Fibroblast of skin of right quadriceps (primary cell): ENCODE measurements at regions not wholly inside any gene's neighbourhood (a gene's known extent, or its start where the extent isn't known, plus 50 kb on each side); places are given as distances from the start of the nearest gene placed in this dataset.
A peak's percentile ranks its signal among the peaks of the same experiment; 100 is the strongest.
"Not testable (repeated sequence)": the region's sequence is repeated elsewhere in the genome, so short reads cannot be mapped to it uniquely, and the experiment has no call there.

ENCODE experiments used
- DNase-seq: peaks from one replicate; pipeline ENCODE4 v3.0.0-alpha.2; 2013

DNA sequence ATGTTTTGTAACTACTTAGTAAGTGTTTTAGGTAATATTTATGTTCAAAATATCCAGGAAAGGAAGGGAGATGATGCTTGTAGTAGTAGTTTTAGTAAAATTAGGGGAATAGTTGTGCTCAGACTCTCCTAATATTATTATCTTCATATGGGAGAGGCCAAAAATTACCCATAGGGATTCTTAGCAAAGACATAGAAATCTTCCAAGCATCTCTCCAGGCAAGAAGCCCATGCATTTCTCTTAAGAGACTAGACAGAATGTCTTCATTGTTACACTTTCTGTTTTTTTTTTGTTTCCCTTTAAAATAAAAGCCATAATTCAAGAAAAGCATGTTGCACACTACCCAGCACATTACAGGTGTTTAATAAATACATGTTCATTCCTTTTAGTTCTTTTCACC lies 180.6 kb downstream of the CYB561 start:
- no peak for DNase-seq

DNA sequence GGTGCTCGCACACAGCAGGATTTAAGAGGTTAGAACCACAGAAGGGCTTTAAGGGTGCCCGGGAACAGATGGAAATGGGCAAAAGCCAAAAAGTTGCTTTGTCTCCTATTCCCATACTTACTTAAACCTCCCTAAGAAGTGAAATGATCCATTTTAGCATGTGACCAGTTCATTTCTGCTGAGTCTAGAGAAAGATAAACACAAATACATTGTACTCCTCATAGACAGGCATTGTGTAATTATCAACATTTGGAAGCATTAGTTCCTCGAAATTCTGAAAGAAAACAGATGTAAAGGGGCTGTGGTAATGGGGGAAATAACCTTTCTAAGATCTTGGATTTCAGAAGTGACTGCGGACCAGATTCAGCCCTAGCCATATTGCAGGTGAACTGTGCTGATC lies 178.3 kb downstream of the CYB561 start:
- no peak for DNase-seq

DNA sequence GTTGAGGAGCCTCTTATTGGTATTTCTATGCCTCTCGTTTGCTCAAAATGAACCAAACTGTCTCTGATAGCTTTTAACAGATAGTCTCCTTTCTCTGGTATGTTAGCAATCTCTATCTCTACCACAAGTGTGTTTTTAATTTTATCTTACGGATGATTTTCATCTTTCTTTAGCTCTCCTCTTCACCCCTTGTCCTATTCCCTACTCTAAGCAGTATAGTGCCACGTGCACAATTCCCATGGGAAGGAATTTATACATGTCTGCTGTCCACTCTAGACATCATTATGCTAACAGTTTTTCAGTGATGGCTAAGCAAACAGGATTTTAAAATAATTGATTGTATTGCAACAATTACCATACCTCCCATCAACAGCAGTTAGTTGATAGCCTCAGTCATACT lies 177.3 kb downstream of the CYB561 start:
- peak; percentile 58 for DNase-seq

DNA sequence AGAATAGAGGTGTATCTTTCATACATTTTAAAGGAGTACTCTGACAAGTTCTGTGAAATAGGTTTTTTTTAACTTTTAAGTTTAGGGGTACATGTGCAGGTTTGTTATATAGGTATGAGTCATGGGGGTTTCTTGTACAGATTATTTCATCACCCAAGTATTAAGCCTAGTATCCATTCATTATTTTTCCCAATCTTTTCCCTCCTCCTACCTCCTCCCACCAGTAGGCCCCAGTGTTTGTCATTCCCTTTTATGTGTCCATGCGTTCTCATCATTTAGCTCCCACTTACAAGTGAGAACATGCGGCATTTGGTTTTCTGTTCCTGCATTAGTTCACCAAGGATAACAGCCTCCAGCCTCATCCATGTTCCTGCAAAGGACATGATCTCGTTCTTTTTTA lies 175.5 kb downstream of the CYB561 start:
- DNase-seq, result no peak

DNA sequence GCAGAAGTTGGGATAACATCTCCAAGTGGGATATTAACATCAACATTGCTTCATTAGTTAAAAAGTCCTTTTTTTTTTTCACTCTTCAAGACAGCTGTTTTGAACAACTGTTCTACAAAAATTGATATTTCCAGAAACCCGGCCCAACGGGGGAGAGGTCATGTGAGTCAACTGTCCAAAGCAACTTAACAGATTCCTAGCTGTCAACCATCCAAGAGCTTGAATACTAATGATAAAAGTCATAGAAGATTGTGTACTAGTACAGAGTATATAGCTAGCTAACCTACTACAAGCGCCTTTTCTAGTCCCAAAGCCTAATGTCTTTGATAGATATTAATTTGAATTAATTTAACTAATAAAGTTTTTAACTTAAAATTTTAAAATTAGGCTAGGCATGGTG lies 172.0 kb downstream of the CYB561 start:
- peak; percentile 59 for DNase-seq

DNA sequence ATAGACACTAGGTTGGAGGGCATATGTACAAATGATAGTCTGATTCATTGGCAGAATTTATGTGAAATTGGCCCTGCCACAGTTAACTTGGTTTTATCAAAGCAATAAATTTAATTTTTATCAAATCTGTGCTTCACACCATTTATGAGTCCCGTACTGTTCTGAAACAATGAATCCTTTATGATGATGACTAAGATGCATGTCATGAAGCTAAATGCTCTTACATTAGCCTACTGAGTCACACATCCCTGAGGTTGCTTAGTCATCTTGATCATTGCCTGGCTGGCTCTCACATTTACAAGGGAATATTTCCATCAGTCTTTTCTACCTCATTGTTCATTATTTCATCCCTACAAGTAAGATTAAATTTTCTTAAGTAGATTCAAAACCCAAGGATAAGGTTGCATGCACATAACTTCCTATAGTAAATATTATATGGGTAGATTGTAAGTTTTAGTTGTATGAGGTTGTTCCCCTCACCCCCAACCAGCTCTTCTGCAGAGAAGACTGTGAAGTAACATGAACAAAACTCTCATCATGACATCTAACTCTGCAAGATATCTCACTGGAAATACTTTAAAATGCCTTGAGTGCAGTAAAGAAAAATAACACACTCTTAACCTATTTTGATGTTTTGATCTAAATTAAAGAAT lies 170.7 kb downstream of the CYB561 start:
- peak; percentile 96 for DNase-seq

DNA sequence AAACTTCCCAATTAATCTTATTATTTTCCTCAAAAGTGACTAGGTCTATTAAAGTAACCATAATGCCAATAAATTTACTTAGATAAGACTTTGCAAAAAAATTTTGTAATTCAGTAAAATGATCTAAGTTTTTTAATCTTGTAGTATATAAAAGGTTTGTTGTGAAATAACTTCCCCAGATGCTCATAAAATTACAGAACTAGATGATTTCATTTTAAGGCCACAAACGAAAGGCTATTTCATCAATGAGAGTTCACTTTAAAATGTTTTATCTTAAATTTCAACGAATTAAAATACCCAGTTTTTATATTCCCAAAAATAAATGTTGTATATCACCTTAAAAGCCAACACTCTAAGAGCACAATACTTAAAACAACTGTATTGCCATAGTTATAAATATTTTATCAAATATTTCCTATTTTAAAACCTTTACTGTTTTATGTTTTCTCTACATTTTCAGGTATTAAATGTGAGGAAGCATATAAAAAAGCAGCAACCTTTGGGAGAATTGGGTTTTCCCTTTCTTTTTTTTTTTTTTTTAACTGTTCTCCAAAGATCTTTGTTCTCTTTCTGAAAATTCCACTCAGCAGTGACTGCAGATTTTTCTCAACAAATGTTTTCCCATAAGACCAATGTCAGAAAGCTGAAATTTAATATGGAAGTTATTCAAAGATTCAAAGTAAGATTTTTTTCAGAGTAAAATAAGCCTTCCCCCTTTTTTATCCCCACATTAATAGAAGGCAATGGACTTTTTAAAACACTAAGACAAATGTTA lies 169.9 kb downstream of the CYB561 start:
- DNase-seq, result peak; percentile 39

DNA sequence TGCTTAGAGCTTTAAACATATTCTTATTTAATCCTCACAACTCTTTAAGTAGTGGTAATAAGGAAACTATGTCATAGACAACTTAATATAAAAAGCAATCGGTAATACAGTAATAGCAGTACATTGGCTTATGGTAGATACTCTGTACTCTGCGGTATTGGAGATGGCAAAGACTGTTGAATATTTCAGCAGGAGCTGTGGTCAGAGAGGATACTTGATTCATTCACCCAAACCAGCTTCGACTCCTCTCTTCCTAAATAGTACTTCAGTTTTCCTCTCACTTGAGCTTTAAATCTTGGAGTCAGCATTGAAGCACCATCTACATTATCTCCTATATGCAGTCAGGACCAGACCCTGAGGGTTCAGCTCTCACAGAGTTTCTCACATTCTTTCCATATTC lies 169.3 kb downstream of the CYB561 start:
- no peak for DNase-seq

DNA sequence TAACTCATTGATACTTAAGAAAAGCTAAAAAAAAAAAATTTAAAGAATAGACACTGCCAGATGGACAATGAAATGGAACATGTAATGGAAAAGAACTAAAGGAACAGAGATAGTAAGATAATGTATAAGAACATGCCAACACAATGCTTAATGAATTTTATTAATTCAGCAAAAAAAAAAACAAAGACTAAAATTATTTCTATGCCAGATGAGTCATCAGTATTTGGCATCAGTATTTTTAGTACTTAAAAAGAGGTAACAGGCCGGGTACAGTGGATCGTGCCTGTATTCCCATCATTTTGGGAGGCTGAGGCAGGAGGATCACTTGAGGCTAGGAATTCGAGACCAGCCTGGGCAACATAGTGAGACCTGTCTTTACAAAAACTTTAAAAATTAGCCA lies 168.5 kb downstream of the CYB561 start:
- no peak for DNase-seq

DNA sequence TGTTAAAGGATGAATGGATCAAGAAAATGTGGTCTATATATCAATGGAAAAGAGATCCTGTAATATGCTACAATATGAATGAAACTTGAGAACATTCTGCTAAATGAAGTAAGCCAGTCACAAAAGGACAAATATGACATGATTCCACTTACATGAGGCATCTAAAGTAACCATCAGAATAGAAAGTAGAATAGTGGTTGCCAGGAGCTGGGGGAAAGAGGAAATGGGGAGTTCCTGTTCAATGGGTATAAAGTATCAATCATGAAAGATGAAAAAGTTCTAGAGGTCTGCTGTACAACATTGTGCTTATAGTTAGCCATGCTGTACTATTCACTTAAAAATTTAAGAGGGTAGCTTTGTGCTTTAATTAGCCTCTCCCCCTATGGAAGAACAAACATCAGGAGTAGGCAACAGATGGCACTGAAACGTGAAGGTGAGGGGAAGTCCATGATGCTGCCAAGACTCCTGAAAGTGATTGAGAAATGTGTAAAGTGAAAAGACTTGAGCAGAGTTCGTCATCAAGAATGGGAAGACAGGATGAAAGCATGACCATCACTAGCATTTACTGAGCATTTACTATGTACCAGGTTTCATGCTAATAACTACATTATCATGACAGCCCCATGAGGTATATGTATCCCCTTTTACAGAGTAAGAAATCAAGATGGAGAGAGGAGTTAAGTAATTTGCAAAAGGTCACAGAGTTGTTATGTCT lies 167.2 kb downstream of the CYB561 start:
- DNase-seq, result no peak

DNA sequence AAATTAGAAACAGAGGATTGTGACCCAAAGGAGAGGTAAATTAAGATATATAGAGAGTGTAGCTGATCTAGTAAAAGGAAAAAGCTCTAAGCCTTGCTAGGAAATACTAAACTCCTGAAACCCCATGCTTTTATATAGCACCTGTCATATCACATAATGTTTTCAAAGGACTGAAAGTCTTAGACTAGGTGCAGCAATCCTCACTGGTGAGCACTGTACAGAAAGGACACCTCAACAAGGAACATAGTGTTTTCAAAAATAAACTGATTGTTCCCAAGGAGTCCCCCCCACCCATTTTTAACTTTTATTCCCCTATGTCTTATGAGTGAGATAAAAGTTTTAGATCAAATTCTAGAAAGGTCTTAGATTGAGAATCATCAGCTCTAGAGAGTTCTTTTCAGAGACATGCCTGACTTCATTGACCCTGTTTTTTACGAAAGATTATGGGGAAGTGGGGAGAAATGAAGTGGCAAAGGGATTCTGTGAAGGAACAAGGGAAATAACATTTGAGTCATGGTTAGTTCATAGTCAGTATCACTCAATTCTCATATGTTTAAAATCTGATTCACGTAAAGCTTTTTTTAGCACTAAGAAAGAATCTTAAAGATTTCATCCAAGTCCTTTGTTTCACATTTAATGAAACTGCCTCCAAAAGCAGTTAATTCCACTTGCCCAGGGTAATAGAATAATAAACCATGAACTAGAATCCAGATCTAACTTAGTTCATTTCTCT lies 166.4 kb downstream of the CYB561 start:
- peak; percentile 81 for DNase-seq

DNA sequence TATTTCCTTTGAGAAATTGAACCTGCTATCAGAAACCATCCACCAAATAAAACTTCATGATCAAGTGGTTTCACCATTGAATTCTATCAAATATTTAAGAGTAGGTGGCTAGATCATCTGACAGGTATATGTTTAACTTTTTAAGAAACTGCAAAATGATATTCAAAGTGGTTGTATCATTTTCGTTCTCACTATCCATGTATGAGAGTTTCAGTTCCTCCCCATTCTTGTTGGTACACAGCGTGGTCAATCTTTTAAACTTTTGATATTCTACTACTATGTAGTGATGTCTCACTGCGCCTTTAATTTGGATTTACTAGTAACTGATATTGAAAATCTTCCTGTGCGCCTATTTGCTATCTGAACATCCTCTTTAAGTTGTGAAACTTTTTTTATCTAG lies 163.7 kb downstream of the CYB561 start:
- DNase-seq, result no peak

DNA sequence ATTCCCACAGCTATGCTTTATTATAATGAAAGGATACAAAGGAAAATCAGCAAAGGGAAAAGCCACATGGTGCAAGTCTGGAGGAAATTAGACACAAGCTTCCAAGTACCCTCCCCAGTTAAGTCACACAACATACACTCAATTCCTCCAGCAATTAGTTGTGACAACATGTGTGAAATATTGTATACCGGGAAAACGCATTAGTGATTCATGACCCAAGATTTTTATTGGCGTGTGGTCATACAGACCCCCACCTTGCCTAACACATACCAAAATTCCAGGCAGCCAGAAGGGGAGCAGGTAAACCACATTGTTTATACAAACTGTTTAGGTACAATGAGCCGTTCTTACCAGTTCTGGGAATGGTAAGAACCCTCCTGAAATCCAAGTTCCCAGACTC lies 160.6 kb downstream of the CYB561 start:
- peak; percentile 65 for DNase-seq

DNA sequence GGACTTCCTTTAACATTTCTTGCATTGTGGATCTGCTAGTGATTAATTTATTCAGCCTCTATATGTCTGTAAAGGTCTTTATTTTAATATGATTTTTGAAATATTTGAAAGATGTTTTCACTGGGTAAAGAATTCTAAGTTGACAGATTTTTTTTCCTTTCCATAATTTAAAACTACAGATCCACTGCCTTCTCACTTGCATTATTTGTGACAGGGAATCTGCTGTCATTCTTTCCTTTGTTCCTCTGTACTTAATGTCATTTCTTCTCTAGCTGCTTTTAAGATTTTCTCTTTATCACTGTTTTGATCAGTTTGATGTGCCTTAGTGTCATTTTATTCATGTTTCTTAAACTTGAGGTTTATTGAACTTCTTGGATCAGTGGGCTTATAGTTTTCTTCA lies 159.9 kb downstream of the CYB561 start:
- DNase-seq, result no peak

DNA sequence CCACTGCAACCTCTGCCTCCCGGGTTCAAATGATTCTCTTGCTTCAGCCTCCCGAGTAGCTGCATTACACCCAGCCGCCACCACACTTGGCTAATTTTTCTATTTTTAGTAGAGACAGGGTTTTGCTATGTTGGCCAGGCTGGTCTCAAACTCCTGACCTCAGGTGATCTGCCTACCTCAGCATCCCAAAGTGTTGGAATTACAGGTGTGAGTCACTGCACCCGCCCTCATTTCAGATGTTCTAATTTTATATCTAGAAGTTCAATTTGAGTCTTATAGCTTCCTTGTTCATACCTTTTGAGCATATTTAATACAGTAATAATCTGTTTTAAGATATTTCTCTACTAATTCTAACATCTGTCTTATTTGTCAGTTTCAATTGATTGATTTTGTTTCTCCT lies 159.1 kb downstream of the CYB561 start:
- not testable (repeated sequence) for DNase-seq

DNA sequence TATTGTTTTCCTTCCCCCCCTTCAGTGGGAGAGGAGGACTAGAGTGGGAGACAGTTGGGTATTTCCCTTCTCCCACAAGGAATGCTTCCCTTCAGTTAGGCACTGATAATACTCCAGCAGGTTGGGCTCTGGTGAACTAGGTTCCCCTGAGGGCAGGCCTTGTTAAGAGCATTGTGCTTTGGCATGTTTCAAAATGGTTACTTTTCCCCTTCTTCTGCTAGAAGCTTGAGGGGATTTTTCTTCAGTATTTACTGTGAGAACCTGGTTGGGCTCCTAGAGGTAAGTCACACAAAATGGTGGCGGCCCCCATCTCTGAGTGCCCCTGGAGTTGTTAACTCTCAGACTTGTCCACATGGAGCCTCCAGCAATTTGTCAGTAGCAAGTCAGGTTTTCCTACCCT lies 156.2 kb downstream of the CYB561 start:
- DNase-seq, result no peak

DNA sequence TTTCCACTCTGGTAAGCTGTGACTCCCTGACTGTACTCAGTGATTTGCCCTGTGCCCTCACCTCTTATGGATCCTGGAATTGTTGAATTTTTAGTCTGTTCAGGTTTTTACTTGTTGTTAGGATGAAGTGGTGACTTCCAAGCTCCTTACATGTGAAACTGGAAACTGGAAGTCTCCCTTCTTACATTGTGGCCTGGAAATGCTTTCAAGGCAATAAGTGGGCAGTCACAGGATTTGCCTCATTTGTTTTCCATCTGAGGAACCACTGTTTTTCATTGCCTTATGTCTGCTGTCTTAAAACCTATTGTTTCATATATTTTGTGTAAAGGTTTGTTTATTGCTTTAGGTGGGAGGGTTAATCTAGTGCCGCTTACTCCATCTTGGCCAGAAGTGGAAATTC lies 155.8 kb downstream of the CYB561 start:
- no peak for DNase-seq

DNA sequence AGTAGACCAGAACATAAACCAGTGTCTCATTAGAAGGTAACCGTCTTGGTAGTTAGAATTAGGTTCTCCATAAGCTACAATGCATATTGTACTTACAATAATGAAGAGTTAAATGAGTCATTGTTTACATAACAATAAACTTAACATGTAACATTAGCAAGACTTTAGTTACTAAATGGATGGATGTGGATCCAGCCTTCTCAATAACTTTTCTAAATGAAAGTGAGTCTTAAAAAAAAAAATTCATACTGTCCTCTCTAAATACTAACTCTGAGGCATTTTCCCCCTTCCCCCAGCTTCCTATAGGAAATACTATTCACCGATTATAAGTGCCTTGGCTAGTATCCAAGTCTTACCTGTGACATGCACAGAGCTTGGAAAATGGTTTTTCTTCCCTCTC lies 155.3 kb downstream of the CYB561 start:
- DNase-seq, result no peak

DNA sequence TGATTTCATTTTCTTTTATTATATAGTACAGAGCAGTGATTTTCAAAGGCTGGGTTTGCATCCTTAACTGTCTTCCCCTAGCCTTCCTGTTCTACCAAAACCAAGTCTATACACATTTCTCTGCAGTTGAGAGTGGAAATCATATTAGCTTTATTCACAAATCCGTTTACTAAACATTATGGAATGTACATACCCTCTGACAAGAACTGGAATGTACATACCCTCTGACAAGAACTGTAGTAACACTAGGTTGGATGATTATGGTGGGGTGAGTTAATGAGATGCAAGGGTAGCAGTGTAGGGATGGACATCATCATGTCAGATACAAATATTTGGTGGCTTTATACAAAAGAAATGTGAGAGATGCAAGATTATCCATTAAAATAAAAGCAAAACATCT lies 154.8 kb downstream of the CYB561 start:
- DNase-seq, result peak; percentile 58

DNA sequence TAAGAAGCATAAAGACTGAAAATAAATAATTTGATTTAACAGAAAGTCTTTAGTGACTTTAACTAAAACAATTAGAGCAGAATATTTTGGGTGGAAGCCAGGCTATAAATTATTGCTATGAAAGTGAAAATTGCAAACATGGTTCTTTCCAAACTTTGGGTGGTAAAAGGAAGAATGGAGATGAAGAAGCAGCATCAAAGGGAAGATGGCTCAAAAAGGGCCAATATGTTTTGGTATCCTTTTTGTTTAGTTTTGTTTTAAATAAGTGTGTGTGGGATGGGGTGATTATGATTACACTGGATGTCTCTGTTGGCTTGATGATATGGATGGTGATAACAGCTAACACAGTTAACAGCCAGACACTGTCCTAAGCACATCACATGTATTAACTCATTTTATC lies 153.7 kb downstream of the CYB561 start:
- DNase-seq, result no peak

DNA sequence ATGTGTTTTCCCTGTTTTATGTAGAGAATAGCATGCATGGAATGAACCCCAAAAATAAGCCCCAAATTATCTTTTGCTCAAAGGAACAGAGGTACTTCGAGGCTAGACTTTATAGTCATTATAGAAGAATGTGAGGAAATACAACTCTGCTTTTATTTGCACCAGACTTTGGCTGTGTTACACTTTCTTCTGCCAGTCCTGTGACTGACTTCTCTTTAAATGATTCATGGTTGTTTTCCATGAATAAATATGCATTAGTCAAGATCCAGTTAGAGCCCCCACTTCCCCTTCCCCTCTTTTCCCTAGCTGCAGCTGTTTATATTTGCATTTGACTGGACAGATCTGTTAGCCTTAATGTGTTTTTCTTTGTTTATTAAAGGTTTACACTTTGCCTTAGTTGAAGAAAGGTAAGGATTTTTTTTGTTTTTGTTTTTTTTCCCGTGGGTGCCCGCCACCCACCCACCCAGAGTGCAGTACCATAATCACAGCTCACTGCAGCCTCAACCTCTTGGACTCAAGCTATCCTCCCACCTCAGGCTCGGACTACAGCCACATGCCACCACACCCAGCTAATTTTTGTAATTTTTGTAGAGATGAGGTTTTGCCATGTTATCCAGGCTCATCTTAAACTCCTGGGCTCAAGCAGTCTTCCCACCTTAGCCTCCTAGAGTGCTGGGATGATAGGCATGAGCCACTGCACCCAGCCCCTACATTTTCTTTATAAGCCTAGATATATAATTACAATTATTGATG lies 152.6 kb downstream of the CYB561 start:
- DNase-seq, result peak; percentile 76

DNA sequence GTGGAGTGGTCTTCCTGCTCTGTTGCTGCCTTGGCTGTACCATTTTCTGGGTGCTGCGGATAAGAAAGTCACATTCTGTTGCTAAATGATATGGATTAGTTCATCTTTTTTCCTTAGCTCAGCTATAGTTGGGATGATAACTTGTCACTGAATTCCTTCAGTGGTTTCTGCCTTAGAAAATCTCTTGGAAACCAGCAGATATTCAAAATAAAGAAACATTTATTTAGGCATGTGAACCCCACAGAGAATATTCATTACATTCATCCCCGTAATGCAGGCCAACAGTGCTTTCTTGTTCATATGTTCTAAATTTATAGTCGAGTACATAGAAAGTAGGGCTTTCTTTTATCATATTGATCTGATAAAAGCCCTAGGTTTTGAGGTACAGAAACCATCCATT lies 151.3 kb downstream of the CYB561 start:
- no peak for DNase-seq

DNA sequence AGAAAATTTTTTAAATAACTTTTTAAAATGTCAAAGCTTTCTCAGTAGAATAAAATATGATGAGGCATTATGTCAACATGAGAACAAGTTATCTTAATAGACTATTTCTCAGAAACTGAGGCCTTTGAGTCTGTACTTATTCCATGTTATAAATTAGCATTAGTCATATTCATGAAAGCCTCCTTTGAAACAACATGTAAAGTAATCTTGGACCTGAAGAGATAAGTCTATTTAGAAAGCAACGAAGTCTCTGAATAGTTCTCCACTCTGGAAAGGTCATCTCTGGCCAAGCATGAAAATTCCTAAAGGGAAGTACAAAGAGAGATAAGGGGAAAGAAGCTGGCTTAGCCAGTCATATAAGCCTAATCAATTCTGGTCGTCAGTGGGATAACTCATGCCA lies 150.8 kb downstream of the CYB561 start:
- no peak for DNase-seq
